DOHH2 (cell line): ENCODE measurements at regions not wholly inside any gene's neighbourhood (a gene's known extent, or its start where the extent isn't known, plus 50 kb on each side); places are given as distances from the start of the nearest gene placed in this dataset.

Experiments used
- H3F3A ChIP-seq: fragments of 200-600 bp; sonication (generic), shearing (Covaris generic); 2 replicates; pipeline ENCODE4 v1.6.0; 2016; ENCODE audit warnings: antibody characterized with exemption, mild to moderate bottlenecking; ENCODE audit not compliant: control insufficient read depth, insufficient read depth
- H3K27ac ChIP-seq: fragments of 200-600 bp; sonication (generic); 2 replicates; pipeline ENCODE4 v1.5.1; 2014; ENCODE audit warnings: low read depth, mild to moderate bottlenecking, low read length, moderate library complexity
- H3K27me3 ChIP-seq: fragments of 200-600 bp; sonication (generic); 2 replicates; pipeline ENCODE4 v1.6.1; 2014; ENCODE audit warnings: mild to moderate bottlenecking, low read length, mixed read lengths; ENCODE audit not compliant: control insufficient read depth
- H3K36me3 ChIP-seq: fragments of 200-600 bp; sonication (generic); 2 replicates; pipeline ENCODE4 v1.6.1; 2014; ENCODE audit warnings: mild to moderate bottlenecking, low read length, moderate library complexity, mixed read lengths; ENCODE audit not compliant: control insufficient read depth
- H3K4me1 ChIP-seq: fragments of 200-600 bp; sonication (generic); 2 replicates; pipeline ENCODE4 v1.6.1; 2014; ENCODE audit warnings: mild to moderate bottlenecking, low read length, mixed read lengths; ENCODE audit not compliant: control insufficient read depth
- H3K4me2 ChIP-seq: fragments of 200-600 bp; sonication (generic); 2 replicates; pipeline ENCODE4 v1.6.0; 2014; ENCODE audit warnings: mild to moderate bottlenecking, low read length, moderate library complexity
- H3K4me3 ChIP-seq: fragments of 200-600 bp; sonication (generic); 2 replicates; pipeline ENCODE4 v1.5.1; 2014; ENCODE audit warnings: mild to moderate bottlenecking, low read length, mixed read lengths
- H3K79me2 ChIP-seq: fragments of 200-600 bp; sonication (generic); 2 replicates; pipeline ENCODE4 v1.6.1; 2014; ENCODE audit warnings: mild to moderate bottlenecking, low read length, mixed read lengths; ENCODE audit not compliant: control insufficient read depth
- H3K9me2 ChIP-seq: fragments of 200-600 bp; sonication (generic); replicated peaks from 2 replicates; pipeline ENCODE4 v1.6.1; 2014; ENCODE audit warnings: mild to moderate bottlenecking, low read length, mixed read lengths; ENCODE audit not compliant: control insufficient read depth
- H3K9me3 ChIP-seq: fragments of 200-600 bp; sonication (generic); 2 replicates; pipeline ENCODE4 v1.6.1; 2014; ENCODE audit warnings: antibody characterized with exemption, low read length, mixed read lengths; ENCODE audit not compliant: control insufficient read depth, insufficient read depth
- H4K20me1 ChIP-seq: fragments of 200-600 bp; sonication (generic); 2 replicates; pipeline ENCODE4 v1.6.0; 2014; ENCODE audit warnings: low read depth, mild to moderate bottlenecking, antibody characterized with exemption, low read length, moderate library complexity; ENCODE audit not compliant: control insufficient read depth, insufficient read depth
- CTCF ChIP-seq: fragments of 200-600 bp; sonication (generic); IDR thresholded peaks from one replicate; pipeline ENCODE4 v1.5.1; 2014; ENCODE audit warnings: antibody characterized with exemption, mild to moderate bottlenecking, low read depth, low read length; ENCODE audit not compliant: poor library complexity, severe bottlenecking
- EZH2phosphoT487 ChIP-seq: fragments of 200-600 bp; sonication (generic); IDR thresholded peaks from 2 replicates; pipeline ENCODE4 v1.6.1; 2017; ENCODE audit warnings: borderline replicate concordance, mild to moderate bottlenecking, antibody characterized with exemption, low read length, moderate library complexity, mixed read lengths

GRCh38 chr14:101332281-101332680 is 229.0 kb upstream of the DIO3 start:
- Histone ChIP-seq H3K36me3 (no peaks in the 10 kb centered on the region), H3K4me3 (no peak overlapping the region), H3K9me3 (no peaks in the 10 kb centered on the region), H3K4me1 (no peaks in the 10 kb centered on the region), H3K27me3 (no peaks in the 10 kb centered on the region), H4K20me1 (no peaks in the 10 kb centered on the region), H3K4me2 (no peak overlapping the region), H3K9me2 (no peaks in the 10 kb centered on the region), H3F3A (no peaks in the 10 kb centered on the region), H3K79me2 (no peaks in the 10 kb centered on the region), H3K27ac (no peak overlapping the region)
- no peak for TF ChIP-seq CTCF
- no peak for TF ChIP-seq EZH2phosphoT487

DNA sequence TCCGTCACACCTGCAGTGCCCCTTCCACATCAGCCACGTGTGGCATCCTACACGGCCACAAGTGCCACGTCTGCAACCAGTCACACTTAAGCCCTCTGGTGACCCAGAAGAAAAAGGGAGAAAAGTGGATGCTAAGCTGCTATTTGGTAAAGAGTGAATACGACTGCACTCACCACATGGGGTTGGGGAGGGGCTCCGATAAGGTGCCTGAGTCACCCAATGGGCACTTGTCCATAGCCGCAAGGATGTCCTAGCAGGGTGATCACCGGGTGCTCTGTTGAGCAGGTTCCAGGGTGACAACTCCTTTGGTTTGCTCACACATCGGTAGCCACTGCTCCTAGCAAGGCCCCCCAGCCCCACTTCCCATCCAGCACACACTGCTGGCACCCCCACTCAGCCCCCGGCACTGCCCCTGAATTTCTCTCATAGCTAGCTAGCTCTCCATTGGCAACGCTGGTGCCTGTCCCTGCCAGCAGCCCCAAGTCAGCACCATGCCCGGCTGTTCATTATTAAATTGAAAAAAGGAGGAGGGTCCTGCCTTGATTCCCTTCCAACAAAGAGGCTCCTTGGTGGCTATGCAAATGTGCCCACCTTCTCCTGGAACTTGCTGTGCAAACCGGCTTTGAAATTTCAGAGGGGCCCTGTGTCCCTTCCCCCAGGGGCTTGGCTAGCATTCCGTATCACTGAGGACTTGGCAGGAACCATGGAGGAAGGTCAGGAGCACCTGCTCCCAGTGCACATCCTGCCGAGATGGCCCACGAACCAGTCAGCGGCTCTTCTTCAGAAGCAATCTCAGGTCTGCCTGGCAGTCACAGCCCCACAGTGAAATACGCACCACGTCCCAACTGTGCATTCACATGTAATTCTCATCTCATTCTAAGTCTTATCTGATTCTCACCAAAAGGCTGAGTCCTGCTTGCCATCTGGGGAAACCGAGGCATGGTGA is 227.7 kb upstream of the DIO3 start:
- H3K27ac ChIP-seq, result no peak overlapping the region
- H3F3A ChIP-seq, result no peaks in the 10 kb centered on the region
- H3K9me3 ChIP-seq, result no peaks in the 10 kb centered on the region
- H3K4me2 ChIP-seq, result no peak overlapping the region
- no peaks in the 10 kb centered on the region for H4K20me1 ChIP-seq
- H3K27me3 ChIP-seq, result no peaks in the 10 kb centered on the region
- H3K4me1 ChIP-seq, result no peaks in the 10 kb centered on the region
- no peaks in the 10 kb centered on the region for H3K9me2 ChIP-seq
- H3K36me3 ChIP-seq, result no peaks in the 10 kb centered on the region
- TF ChIP-seq EZH2phosphoT487 (no peak), CTCF (no peak)
- H3K4me3 ChIP-seq, result no peak overlapping the region
- no peaks in the 10 kb centered on the region for H3K79me2 ChIP-seq

GRCh38 chr14:101334656-101335055 is 226.6 kb upstream of the DIO3 start:
- no peaks in the 10 kb centered on the region for H3F3A ChIP-seq
- no peaks in the 10 kb centered on the region for H3K27me3 ChIP-seq
- no peaks in the 10 kb centered on the region for H3K9me3 ChIP-seq
- H3K4me3 ChIP-seq, result no peak overlapping the region
- TF ChIP-seq CTCF (no peak), EZH2phosphoT487 (no peak)
- no peak overlapping the region for H3K4me2 ChIP-seq
- no peaks in the 10 kb centered on the region for H3K9me2 ChIP-seq
- H3K27ac ChIP-seq, result no peak overlapping the region
- no peaks in the 10 kb centered on the region for H3K79me2 ChIP-seq
- no peaks in the 10 kb centered on the region for H3K4me1 ChIP-seq
- no peaks in the 10 kb centered on the region for H3K36me3 ChIP-seq
- H4K20me1 ChIP-seq, result no peaks in the 10 kb centered on the region
